Breast epithelium (tissue), 4 donors: ENCODE measurements at regions not wholly inside any gene's neighbourhood (a gene's known extent, or its start where the extent isn't known, plus 50 kb on each side); places are given as distances from the start of the nearest gene placed in this dataset.

ENCODE experiments used
- DNase-seq, 2 donors: peaks; one replicate each; pipeline ENCODE4 v3.0.0-alpha.2; 2019; ENCODE audit warnings: low spot score in 2 of 2
- H3K27ac ChIP-seq, 2 donors: fragments of 200-600 bp; sonication (generic) in 1 of 2; one replicate each; pipeline ENCODE4 v1.5.1; 2016 to 2019; ENCODE audit warnings: mild to moderate bottlenecking in 1 of 2
- H3K27me3 ChIP-seq, 2 donors: fragments of 200-600 bp; sonication (generic) in 1 of 2; one replicate each; pipeline versions ENCODE4 v1.5.1 to v1.6.0; 2017 to 2019; ENCODE audit warnings: control low read depth in 1 of 2, mild to moderate bottlenecking in 1 of 2
- H3K36me3 ChIP-seq: fragments of 200-600 bp; one replicate; pipeline ENCODE4 v1.5.1; 2019
- H3K4me1 ChIP-seq, 2 donors: fragments of 200-600 bp; sonication (generic); one replicate each; pipeline ENCODE4 v1.5.1; 2016 to 2019; ENCODE audit warnings: control low read depth in 1 of 2
- H3K4me3 ChIP-seq, 3 donors: fragments of 200-600 bp; sonication (generic); 1 replicate in 2 of 3; 2 replicates in 1 of 3; pipeline ENCODE4 v1.5.1; 2016 to 2019; ENCODE audit warnings: mild to moderate bottlenecking in 3 of 3, moderate library complexity in 2 of 3
- H3K9me3 ChIP-seq, 2 donors: fragments of 200-600 bp; sonication (generic) in 1 of 2; one replicate each; pipeline ENCODE4 v1.5.1; 2016 to 2019; ENCODE audit warnings: control low read depth in 1 of 2
- CTCF ChIP-seq, 3 donors: fragments of 450-650 bp; IDR thresholded peaks; one replicate each; pipeline ENCODE4 v1.5.1; 2016 to 2017; ENCODE audit warnings: antibody characterized with exemption in 3 of 3, mild to moderate bottlenecking in 3 of 3, moderate library complexity in 3 of 3
- POLR2A ChIP-seq: fragments of 450-650 bp; IDR thresholded peaks from one replicate; pipeline ENCODE4 v1.6.1; 2016; ENCODE audit warnings: antibody characterized with exemption, mild to moderate bottlenecking, moderate library complexity
- POLR2AphosphoS5 ChIP-seq, 3 donors: sonication (generic); formaldehyde crosslinking; IDR thresholded peaks; one replicate each; pipeline ENCODE4 v1.6.1; 2017; ENCODE audit warnings: antibody characterized with exemption in 3 of 3
- intact Hi-C: fragments of 100-400 bp; cut with DNase I; formaldehyde crosslinking; loops from one replicate; pipeline ENCODE4 v1.15.1; 2023; ENCODE audit warnings: low total_unique reads

- no peak overlapping the region for H3K27ac ChIP-seq
These were observed 50.7 kb upstream of the PNMA8B start for GRCh38 chr19:46546194-46546896.

GRCh38 chr19:46550684-46551083 lies 50.4 kb upstream of the CALM3 start:
- H3K36me3 ChIP-seq: no peaks in the 10 kb centered on the region
- DNase-seq: no peak
- H3K27ac ChIP-seq: no peak overlapping the region
- H3K27me3 ChIP-seq: no peaks in the 10 kb centered on the region
- H3K4me1 ChIP-seq: no peaks in the 10 kb centered on the region
- peaks cover 0 to 17% of the 10 kb centered on the region in 2 donors for H3K9me3 ChIP-seq
- intact Hi-C loops: no loop called here
- no peak overlapping the region for H3K4me3 ChIP-seq
- no peak for TF ChIP-seq POLR2A
- no peak for TF ChIP-seq CTCF (IDR thresholded peaks at IDR 0.05)
- TF ChIP-seq POLR2AphosphoS5 (IDR thresholded peaks at IDR 0.05): no peak

More at GRCh38 chr19:46546194-46546896, 50.7 kb upstream of the PNMA8B start:
- DNase-seq: peak in 1 of 2 donors; percentile 41
- TF ChIP-seq POLR2A (no peak), POLR2AphosphoS5 (IDR thresholded peaks at IDR 0.05) (no peak), CTCF (IDR thresholded peaks at IDR 0.05) (no peak)
- no peaks in the 10 kb centered on the region for H3K27me3 ChIP-seq
- H3K36me3 ChIP-seq: no peaks in the 10 kb centered on the region
- intact Hi-C loops: no loop called here
- H3K4me3 ChIP-seq: peak overlapping the region in 2 of 3 donors; percentile 15 to 33
- H3K9me3 ChIP-seq: peaks cover 0 to 12% of the 10 kb centered on the region in 2 donors
- no peaks in the 10 kb centered on the region for H3K4me1 ChIP-seq

GRCh38 chr19:46551164-46551563 lies 50.0 kb upstream of the CALM3 start:
- no peak for TF ChIP-seq POLR2A
- no peak for TF ChIP-seq POLR2AphosphoS5 (IDR thresholded peaks at IDR 0.05)
- no peak for TF ChIP-seq CTCF (IDR thresholded peaks at IDR 0.05)
- H3K36me3 ChIP-seq: no peaks in the 10 kb centered on the region
- peaks cover 0 to 21% of the 10 kb centered on the region in 2 donors for H3K9me3 ChIP-seq
- no peak for DNase-seq
- H3K27ac ChIP-seq: no peak overlapping the region
- H3K27me3 ChIP-seq: no peaks in the 10 kb centered on the region
- intact Hi-C loops: no loop called here
- no peaks in the 10 kb centered on the region for H3K4me1 ChIP-seq
- no peak overlapping the region for H3K4me3 ChIP-seq
